Forelimb muscle (tissue), 1 donor: ENCODE measurements at regions not wholly inside any gene's neighbourhood (a gene's known extent, or its start where the extent isn't known, plus 50 kb on each side); places are given as distances from the start of the nearest gene placed in this dataset.
"Not testable (repeated sequence)": the region's sequence is repeated elsewhere in the genome, so short reads cannot be mapped to it uniquely, and the experiment has no call there.

Source experiments
- DNase-seq: peaks from one replicate; pipeline ENCODE4 v3.0.0-alpha.2; 2013; ENCODE audit warnings: low read depth

DNA sequence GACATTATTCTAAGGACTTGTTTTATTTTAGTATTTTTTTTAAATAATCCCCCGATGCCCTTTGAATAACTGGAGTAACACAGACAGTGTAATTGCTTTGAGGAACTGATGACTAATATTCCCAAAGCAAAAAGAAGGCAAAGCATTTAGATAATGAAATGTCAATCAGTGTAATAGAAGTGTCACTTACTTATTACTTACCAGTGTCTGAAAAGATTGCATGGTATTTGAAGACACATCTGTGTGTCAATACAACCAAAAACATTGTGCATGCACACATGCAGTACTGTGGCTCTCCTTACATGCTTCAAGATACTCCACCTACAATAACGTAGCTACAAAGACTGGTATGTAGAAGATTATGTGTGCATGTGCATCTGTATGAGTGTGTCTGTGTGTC, 264.0 kb upstream of the ANO5 start:
- no peak for DNase-seq

DNA sequence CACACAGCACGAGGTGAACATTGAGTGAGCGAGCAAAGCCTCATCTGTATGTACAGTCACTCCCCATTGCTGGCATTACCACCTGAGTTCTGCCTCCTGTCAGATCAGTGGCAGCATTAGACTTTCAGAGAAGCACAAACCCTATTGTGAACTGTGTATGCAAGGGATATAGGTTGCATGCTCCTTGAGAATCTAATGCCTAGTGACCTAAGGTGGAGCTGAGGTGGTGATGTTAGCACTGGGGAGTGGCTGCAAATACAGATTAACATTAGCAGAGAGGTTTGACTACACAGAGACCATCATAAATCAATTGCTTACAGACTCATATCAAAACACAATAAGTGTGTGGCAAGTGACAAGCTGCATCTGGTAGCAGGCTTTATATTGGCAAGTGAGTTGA, 262.5 kb upstream of the ANO5 start:
- no peak for DNase-seq

DNA sequence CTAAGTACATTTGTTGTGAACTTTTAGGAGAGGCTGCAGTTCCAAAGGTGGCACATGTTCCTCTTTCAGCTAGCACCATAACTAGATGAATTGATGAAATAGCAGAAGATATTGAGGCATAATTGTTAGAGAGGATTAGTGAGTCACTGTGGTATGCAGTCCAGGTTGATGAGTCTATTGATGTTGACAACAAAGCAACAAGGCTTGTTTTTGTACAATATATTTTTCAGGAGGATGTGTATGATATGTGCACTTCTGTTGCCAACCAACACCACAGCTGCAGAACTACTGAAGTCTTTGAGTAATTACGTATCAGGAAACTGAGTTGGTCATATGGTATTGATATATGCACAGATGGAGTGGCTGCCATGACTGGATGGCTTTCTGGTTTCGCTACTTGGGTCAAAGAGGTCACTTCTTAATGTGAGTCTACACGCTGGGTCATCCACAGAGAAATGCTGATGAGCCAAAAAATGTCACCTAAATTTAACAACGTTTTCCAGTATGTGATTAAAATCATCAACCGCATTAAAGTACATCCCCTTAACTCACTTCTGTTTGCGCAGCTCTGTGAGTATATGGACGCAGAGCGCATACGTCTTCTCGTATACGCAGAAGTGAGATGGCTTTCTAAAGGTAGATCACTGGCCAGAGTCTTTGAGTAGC, 261.3 kb upstream of the ANO5 start:
- no peak for DNase-seq

DNA sequence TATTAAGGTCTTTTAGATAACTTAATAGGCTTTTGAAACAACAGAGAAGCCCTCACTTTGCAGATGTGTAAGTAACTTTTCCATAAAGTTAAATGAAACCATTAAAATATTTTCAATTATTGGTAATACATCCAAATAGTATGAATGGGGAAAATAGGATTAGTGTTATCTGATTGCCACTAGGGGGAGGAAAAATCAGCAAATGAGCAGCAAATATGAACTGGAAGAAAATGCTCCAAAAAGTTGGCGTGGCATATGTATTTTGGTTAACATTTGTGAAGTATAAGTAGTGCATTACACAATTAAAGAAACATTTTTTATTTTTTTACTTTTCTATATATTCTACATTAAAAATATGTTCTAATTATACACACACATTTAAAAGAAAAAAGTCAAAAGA, 259.8 kb upstream of the ANO5 start:
- no peak for DNase-seq

DNA sequence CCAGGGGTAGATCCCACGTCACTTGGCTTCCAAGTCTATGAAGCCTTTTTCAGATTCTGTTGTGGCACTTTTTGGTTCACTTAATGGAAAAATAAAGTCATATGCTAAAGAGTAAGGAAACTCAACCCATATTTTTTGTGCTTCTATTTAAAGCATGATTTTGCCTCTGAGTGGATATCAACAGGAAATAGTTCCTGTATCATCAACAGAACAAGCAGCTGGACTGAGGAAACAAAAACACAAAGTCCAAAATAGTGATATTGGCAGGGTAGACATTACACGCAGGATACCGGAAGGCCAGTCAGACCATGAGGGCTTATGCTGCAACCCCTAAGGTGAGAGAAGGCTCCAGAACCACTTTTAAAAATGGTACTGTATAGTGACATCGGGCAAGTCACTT, 248.3 kb upstream of the ANO5 start:
- no peak for DNase-seq

DNA sequence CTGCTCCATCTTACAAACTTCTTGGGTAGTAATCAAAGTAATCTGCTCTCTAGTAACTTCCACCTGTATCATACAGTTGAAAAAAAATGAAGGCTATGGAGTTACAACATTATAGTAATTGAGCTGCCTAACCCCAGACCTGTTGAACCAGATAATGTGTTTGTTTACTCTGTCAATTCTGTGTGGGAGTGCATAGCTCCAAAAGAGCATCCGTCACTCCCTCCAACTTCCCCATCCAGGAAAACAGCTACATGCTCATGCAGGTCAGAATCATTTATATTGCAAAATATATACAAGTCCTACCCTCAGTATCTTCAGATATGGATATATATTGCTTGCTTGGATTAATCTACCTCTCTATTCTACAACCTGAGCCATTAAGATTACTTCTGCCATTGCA, 244.0 kb upstream of the ANO5 start:
- no peak for DNase-seq

DNA sequence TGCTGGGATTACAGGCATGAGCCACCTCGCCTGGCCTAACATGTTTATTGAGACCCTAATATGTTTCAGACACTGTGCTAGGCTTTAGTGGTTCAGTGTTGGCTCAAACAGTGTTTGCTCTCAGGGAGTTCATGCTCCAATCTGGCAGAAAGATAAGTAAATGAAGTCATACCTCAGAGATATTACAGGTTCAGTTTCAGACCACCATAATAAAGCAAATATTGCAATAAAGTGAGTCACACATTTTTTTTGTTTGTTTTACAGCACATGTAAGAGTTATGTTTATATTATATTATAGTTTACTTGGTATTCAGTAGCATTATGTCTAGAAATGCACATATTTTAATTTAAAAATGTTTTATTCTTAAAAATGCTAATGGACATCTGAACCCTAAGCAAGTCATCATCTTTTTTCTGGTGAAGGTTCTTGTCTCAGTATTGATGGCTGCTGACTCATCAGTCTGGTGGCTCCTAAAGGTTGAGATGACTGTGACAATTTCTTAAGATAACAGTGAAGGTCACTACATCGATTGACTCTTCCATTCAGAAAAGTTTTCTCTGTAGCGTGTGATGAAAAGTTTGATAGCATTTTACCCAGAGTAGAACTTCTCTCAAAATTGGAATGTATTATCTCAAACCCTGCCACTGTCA, 243.0 kb upstream of the ANO5 start:
- no peak for DNase-seq

DNA sequence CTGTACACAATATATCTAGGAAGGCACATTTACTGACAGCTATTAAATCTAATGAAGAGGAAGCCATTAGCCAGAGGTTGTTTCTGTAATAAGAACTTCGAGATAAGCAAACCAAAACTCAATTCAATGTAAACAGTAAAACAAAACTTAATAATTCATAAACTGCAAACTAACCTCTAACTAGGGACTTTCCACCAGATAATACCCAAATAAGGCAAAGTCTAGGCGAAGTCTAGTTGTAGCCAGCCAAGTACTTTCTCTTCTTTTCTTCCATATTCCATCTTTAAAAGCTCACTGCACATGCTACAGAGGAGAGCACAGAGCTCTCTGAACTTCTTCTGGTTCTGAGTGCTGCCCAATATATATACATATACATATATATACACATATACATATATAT, 229.9 kb upstream of the ANO5 start:
- no peak for DNase-seq

DNA sequence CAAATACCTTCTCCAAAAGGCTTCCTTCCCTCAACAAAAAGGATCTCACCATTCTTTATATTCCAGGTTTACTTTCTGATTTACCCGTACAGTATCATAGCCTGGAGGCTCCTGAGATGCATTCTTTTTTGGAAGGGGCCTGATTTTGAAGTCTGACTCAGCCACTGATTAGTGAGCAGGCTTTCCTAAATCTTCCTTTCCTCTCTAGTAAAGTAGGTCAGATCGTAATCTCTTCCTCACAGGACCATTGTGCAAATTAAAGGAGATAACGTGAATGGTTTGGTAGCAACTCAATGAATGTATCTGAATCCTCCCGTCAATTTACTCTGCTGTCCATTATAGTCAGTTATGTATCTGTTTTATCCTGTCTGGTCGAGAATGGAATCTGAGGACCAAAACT, 227.7 kb upstream of the ANO5 start:
- no peak for DNase-seq

DNA sequence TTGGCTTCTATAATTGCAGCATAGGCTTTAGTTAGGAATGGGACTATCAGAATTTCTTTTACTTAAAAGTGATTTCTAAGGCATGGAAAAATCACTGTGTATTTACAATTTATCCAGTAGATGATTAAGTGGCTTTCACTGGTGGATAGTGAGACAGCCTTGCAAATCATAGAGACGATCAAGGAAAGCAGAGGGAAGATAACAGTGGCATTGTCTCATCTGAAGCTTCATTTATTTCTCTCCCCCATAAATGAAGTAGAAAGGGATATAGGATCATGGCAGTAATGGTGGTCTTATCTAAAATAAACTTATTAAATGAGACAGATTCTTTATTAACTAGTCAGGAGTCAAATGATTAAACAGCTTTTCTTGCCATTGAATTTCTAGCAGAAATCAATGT, 224.2 kb upstream of the ANO5 start:
- no peak for DNase-seq

DNA sequence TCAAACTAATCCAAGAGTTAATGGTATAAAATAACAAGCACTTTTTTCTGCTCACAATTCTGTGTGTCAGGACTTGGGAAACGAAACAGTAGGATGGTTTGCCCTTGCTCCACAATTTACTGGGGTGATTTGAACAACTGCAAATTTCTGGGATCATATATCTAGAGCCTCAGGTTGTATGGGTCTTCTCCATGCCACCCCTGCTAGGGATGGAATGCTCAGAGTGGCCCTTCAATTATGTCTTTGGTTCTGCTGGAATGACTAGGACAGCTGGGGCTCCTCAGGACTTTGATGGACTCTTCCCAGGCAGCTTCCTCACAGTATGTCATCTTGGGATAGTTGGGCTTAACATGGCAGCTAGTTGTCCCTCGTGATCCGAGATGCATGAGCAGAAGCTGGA, 223.0 kb upstream of the ANO5 start:
- no peak for DNase-seq

DNA sequence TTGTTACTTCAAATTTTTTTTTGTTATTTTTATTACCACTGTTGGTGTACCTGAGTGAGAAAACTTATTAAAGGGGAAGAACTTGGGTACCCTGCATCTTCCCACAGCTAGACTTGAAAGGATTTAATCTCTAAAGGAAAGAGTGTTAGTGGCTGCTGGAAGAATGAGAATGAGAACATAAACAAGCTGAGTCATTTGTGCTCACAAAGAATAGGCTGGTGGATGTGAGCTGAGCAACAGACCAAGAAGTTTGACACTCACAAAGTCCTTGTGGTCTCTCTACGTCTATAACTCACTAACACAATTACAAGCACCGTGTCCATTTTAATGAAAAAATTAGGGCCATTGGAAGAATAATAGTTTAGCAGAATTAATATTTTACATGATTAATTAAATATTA, 217.6 kb upstream of the ANO5 start:
- no peak for DNase-seq

DNA sequence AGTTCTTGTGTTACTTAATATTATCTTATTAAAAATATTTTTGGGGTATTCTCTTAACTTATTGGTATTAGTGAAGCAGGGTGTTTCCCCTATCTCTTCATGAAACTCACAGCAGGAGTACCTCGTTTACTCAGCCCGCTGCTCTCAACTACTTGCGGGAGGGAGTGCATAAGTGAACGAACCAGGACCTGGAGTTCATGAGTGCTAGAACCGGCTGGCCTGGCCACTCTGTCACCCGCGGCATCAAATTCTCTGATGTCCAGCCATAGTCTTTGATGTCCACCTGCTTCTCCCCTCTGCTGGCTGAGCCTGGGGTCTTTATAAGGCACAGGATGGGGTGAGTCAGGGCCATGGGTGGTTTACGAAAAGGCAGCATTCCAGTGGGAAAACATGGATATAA, 216.7 kb upstream of the ANO5 start:
- DNase-seq, result no peak

DNA sequence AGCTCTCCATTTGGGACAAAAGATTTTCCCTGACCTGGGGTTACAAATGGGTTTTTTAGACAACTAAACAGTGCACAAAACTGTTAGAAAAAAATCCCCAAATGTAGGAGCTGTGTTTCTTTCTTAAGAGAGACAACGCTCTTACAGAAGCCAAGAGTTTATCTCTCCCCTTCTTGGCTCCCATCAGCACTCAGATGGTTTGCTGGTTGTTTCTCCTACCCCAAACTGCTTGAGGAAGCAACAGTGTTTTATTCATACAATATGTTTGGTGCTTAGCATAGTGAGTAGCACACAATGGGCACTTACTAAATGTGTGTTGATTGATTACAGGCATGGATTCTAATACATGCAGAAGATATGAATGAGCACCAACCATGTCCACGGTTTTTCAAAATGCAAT, 209.5 kb upstream of the ANO5 start:
- DNase-seq, result no peak

DNA sequence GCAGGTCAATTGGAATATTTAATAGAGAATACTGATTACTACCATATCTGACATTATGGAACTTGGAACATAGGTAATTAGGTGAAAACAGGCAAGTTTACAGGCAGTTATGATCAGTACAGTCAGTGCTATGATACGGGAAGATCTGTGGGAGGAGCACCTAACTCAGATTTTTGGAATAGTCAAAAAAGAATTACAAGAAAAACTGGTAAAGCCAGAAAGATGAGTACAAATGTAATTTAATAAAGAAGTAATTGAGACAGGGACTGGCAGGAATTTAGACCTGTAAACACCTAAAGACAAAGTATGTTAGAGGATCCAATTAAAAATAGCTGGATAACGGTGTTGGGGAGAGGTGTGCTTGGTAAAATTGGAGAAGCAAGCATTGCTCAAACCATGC, 206.5 kb upstream of the ANO5 start:
- DNase-seq, result no peak

DNA sequence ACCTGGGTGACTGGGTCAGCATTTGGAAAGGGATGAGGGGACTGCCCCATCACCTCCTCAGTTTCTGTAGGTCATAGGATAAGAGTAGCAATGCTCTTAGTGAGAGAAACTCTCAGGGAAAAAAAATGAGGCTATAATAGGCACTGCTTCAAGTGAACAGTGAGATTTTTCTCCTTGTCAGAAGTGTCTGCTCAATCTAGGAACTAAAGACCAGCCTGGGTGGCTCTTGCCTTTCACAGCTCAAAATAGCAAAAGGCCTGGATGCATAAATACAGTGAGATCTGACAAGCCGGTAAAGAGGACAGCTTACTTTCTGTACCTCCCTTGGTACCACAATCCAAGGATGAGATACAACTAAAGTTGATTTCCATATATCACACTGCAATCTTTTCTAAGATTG, 205.6 kb upstream of the ANO5 start:
- no peak for DNase-seq

DNA sequence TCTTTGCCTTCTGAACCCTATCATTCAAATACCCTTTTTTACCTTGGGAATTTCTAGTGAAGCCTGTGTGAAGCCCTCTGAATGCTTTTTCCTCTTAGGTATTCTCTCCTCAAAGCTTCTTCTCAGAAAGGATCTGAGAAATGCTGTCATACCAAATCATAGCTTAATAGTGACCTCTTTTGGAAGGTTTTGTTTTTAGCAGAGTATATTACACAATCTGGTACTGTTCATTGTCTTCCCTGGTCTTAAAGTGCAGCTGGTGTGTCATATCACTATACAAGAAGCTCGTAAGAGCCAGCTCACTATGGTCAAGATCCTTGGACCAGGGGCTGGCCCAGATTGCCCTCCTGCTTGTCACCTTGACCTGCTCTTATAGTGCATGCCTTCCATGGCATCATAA, 204.4 kb upstream of the ANO5 start:
- DNase-seq, result peak; percentile 6

DNA sequence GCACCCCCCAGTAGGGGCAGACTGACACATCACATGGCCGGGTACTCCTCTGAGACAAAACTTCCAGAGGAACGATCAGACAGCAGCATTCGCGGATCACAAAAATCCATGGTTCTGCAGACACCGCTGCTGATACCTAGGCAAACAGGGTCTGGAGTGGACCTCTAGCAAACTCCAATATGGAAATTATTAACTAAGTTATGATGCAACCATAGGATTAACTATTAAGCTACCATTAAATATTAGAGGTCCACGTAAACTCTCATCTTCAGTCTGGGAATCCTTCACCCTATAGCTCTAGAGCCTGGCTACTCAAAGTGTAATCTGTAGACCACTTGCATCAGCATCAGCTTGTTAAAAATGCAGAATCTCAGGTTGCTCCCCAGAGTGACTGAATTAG, 191.1 kb upstream of the ANO5 start:
- DNase-seq, result not testable (repeated sequence)

DNA sequence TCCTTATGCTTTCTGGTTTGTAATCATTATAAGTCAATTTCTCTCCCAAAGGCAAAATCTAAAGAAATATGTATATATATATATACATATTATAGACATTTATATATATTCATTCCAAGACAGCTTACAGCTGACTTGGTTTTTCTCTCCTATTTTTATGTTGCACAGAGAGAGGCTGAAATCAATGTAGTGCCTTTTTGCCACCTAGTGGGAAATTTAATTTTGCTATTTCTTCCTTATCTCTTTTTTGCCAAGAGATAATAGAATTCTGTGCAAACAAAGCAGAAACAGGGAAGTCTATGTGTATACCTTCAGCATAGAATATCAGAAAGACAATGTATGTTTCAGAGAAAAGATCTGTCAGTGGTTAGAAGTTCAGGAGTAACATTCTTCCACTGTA, 186.0 kb upstream of the ANO5 start:
- no peak for DNase-seq

DNA sequence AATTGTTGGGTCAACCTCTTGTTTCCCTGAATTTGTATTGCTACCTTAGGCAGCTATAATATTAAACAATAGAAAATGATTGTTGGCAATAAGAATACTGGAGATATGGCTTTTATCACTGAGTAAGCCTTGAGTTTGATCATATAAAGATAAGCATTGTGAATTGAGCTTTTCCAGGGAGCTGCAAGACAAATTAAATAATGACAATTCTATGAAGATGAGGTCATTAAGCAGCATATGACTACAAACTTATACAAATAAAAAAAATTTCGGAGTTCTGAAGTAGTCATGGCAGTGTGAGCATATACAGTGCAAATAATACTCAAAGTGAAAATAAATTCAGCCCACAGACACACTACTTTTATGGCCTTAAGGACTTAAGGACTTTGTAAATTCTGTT, 161.1 kb upstream of the ANO5 start:
- DNase-seq, result no peak

DNA sequence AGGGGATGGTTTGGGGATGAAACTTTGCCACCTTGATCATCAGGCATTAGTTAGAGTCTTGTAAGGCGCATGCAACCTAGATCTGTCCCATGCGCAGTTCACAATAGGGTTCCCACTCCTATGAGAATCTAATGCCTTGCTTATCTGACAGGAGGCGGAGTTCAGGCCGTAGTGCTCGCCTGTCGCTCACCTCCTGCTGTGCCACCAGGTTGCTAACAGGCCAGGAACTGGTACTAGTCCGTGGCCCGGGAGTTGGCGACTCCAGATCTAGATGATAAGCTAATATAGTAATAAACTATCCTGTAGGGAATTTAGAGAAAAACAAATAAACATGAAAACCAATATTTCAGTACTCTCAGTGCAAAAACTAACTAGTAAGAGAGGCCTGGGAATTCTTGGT, 155.4 kb upstream of the ANO5 start:
- no peak for DNase-seq

DNA sequence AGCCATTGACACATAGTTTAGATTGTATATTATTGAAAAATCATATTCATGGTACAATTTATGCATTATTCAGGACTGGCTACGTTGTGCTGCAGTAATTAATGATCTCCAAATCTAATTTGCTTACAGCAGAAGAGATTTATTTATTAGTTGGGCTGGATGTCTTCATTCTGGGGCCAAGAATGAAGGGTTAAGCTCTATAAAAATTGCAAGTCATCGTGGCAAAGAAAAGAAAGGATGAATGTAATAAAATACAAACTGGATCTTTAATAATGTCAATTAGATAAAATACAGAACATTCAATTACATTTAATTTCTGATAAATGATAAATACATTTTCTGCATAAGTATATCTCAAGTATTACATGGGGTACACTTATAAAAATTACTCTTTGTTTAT, 151.8 kb upstream of the ANO5 start:
- DNase-seq, result no peak

DNA sequence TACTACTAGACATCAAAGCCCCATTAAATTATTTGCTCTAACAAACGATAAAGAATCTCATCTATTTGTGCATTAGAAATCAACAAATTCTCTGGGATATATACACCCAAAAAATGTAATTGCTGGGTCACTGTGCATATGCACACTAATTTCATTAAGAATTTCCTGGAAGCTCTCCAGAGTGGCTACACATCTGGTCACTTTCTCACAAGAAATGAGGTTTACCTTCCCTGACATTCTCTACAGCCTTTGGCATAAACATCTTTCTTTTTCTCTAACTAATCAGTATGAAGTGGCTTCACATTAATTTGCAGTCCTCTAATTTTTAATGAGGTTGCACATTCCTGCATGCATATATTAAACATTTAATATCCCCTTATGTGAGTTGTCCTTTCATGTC, 150.8 kb upstream of the ANO5 start:
- no peak for DNase-seq

DNA sequence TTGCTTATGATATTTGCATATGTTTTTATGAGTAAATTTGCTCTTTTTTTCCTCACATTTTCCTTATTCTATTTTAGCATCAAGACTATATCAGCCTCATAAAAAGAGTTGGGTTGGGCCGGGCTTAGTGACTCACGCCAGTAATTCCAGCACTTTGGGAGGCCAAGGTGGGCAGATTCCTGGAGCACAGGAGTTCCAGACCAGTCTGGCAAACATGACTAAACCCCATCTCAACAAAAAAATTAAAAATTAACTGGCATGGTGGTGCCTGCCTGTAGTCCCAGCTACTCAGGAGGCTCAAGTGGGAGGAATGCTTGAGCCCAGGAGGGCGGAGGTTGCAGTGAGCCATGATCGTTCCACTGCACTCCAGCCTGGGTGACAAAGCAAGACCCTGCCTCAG, 148.8 kb upstream of the ANO5 start:
- no peak for DNase-seq
